Astrocyte (in vitro differentiated cells and primary cell): ENCODE measurements at regions not wholly inside any gene's neighbourhood (a gene's known extent, or its start where the extent isn't known, plus 50 kb on each side); places are given as distances from the start of the nearest gene placed in this dataset.

Experiments used
- DNase-seq: peaks from one replicate; pipeline ENCODE4 v3.0.0-alpha.2; 2010; ENCODE audit warnings: low read depth
- FAIRE-seq: peaks from 2 replicates; lab custom pipeline; 2011; peaks lifted over from hg19 to GRCh38; lab: Jason Lieb, UNC
- H2AFZ ChIP-seq: 2 replicates; pipeline ENCODE4 v1.6.0; 2012; ENCODE audit warnings: low read depth, low read length, inconsistent platforms
- H3K27ac ChIP-seq: 2 replicates; pipeline ENCODE4 v1.5.1; 2011; ENCODE audit warnings: low read depth, low read length, inconsistent platforms
- H3K27me3 ChIP-seq: 2 replicates; pipeline ENCODE4 v1.6.0; 2011; ENCODE audit warnings: low read length, inconsistent platforms; ENCODE audit not compliant: insufficient read depth
- H3K36me3 ChIP-seq: 2 replicates; pipeline ENCODE4 v1.5.1; 2011; ENCODE audit warnings: low read length, inconsistent platforms; ENCODE audit not compliant: insufficient read depth
- H3K4me1 ChIP-seq: 2 replicates; pipeline ENCODE4 v1.5.1; 2011; ENCODE audit warnings: low read length, inconsistent platforms; ENCODE audit not compliant: insufficient read depth
- H3K4me2 ChIP-seq: 2 replicates; pipeline ENCODE4 v1.6.0; 2012; ENCODE audit warnings: low read length, inconsistent platforms
- H3K4me3 ChIP-seq: 2 replicates; pipeline ENCODE4 v1.5.1; 2011; ENCODE audit warnings: low read depth, mild to moderate bottlenecking, low read length, inconsistent platforms; ENCODE audit not compliant: insufficient read depth
- H3K79me2 ChIP-seq: 2 replicates; pipeline ENCODE4 v1.6.0; 2012; ENCODE audit warnings: mild to moderate bottlenecking, low read length, inconsistent platforms; ENCODE audit not compliant: insufficient read depth
- H3K9ac ChIP-seq: 2 replicates; pipeline ENCODE4 v1.6.0; 2012; ENCODE audit warnings: mild to moderate bottlenecking, low read length, inconsistent platforms
- H3K9me3 ChIP-seq: 2 replicates; pipeline ENCODE4 v1.5.1; 2012; ENCODE audit warnings: low read depth, mild to moderate bottlenecking, low read length, inconsistent platforms; ENCODE audit not compliant: insufficient read depth
- H4K20me1 ChIP-seq: 2 replicates; pipeline ENCODE4 v1.6.0; 2012; ENCODE audit warnings: low read length, inconsistent platforms; ENCODE audit not compliant: insufficient read depth
- H3K27ac Mint-ChIP-seq: one replicate; pipeline ENCODE4 v1.8.0; 2021; ENCODE audit warnings: mild to moderate bottlenecking, mixed read lengths; ENCODE audit not compliant: unreplicated experiment
- H3K27me3 Mint-ChIP-seq: one replicate; pipeline ENCODE4 v1.8.0; 2021; ENCODE audit warnings: low read depth, mixed read lengths; ENCODE audit not compliant: unreplicated experiment
- H3K36me3 Mint-ChIP-seq: one replicate; pipeline ENCODE4 v1.8.0; 2021; ENCODE audit warnings: low read depth, mixed read lengths; ENCODE audit not compliant: unreplicated experiment
- H3K4me1 Mint-ChIP-seq: one replicate; pipeline ENCODE4 v1.8.0; 2021; ENCODE audit warnings: low read depth, mixed read lengths; ENCODE audit not compliant: unreplicated experiment
- H3K4me3 Mint-ChIP-seq: one replicate; pipeline ENCODE4 v1.8.0; 2021; ENCODE audit warnings: mild to moderate bottlenecking, moderate library complexity, mixed read lengths; ENCODE audit not compliant: unreplicated experiment
- H3K9me3 Mint-ChIP-seq: one replicate; pipeline ENCODE4 v1.8.0; 2021; ENCODE audit warnings: mild to moderate bottlenecking, mixed read lengths; ENCODE audit not compliant: unreplicated experiment
- EZH2 ChIP-seq: IDR thresholded peaks from 2 replicates; pipeline ENCODE4 v1.6.1; 2012; ENCODE audit warnings: mild to moderate bottlenecking, low read length, inconsistent platforms; ENCODE audit not compliant: insufficient read depth
- TF ChIP-seq, protein P1 (sequence below): IDR thresholded peaks from 2 replicates; pipeline ENCODE4 v1.5.1; 2011; ENCODE audit warnings: low read depth, mild to moderate bottlenecking, inconsistent platforms, low read length, moderate library complexity; ENCODE audit not compliant: insufficient read depth

DNA sequence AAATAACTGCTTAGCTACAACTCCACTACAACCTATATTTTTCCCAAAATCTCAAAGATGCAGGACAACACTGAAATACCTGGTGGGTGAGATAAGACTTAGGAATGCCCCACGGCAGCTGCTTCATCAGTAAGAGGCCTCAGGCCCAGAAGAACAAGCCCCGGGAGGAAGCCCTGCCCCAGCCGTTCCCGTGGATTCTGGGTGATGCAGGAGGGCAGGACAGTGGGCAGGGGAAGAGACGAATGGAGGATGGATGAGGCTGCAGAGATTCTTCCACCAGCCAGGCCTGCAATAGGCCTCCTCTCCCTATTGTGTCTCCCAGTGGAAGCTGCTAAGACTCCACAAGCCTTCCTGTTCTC lies 197.9 kb upstream of the HDAC4 start:
- Mint-ChIP-seq H3K27me3 (peaks cover 29% of the 10 kb centered on the region), H3K4me1 (no peaks in the 10 kb centered on the region), H3K36me3 (no peaks in the 10 kb centered on the region), H3K9me3 (peaks cover 7% of the 10 kb centered on the region), H3K4me3 (no peak overlapping the region), H3K27ac (no peak overlapping the region)
- Histone ChIP-seq H3K27ac (no peak overlapping the region), H2AFZ (no peak overlapping the region), H3K4me1 (no peaks in the 10 kb centered on the region), H3K4me3 (no peak overlapping the region), H3K9me3 (no peaks in the 10 kb centered on the region), H3K79me2 (no peaks in the 10 kb centered on the region), H3K9ac (no peak overlapping the region), H3K36me3 (no peaks in the 10 kb centered on the region), H3K27me3 (no peaks in the 10 kb centered on the region), H4K20me1 (no peaks in the 10 kb centered on the region), H3K4me2 (no peak overlapping the region)
- TF ChIP-seq EZH2 = no peak
- FAIRE-seq (no peak), DNase-seq (no peak)

DNA sequence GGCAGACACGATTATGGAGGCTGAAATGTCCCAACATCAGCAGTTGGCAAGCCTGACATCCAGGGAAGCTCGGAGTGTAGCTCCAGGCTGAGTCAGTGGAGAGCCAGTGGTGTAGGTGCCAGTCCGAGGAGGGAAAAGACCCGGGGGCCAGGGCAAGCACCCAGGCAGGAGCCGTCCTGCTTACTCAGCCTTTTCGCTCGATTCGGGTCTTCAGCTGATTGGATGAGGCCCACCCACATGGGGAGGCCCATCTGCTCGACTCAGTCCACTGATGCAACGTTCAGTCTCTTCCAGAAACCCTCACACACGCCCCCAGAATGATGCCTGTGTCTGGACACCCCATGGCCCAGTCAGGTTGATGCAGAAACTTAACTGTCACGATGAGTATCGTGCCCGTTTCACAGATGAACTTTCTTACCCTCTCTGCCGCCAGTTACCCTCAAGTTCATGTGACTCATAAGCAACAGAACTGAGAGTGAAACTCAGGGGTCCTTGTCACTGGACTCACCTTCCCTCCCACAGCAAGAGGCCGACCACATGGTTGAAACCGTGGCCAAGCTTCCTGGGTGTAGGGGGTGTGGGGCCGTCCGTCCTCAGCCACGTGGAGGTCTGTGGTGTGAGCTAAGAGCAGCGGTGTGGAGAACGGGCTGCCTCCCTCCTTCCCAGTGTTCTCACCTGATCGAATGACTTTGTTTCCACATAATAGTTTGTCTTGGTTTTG lies 197.4 kb upstream of the HDAC4 start:
- Histone ChIP-seq H3K9me3 (no peaks in the 10 kb centered on the region), H3K79me2 (no peaks in the 10 kb centered on the region), H3K4me2 (no peak overlapping the region), H3K4me1 (no peaks in the 10 kb centered on the region), H3K27me3 (no peaks in the 10 kb centered on the region), H3K36me3 (no peaks in the 10 kb centered on the region), H3K27ac (no peak overlapping the region), H3K9ac (no peak overlapping the region), H2AFZ (no peak overlapping the region), H3K4me3 (no peak overlapping the region), H4K20me1 (no peaks in the 10 kb centered on the region)
- DNase-seq (no peak), FAIRE-seq (no peak)
- Mint-ChIP-seq H3K4me3 (no peak overlapping the region), H3K9me3 (peaks cover 7% of the 10 kb centered on the region), H3K27me3 (peaks cover 30% of the 10 kb centered on the region), H3K27ac (no peak overlapping the region), H3K4me1 (no peaks in the 10 kb centered on the region), H3K36me3 (no peaks in the 10 kb centered on the region)
- TF ChIP-seq EZH2 = no peak
- TF ChIP-seq, protein P1, sequence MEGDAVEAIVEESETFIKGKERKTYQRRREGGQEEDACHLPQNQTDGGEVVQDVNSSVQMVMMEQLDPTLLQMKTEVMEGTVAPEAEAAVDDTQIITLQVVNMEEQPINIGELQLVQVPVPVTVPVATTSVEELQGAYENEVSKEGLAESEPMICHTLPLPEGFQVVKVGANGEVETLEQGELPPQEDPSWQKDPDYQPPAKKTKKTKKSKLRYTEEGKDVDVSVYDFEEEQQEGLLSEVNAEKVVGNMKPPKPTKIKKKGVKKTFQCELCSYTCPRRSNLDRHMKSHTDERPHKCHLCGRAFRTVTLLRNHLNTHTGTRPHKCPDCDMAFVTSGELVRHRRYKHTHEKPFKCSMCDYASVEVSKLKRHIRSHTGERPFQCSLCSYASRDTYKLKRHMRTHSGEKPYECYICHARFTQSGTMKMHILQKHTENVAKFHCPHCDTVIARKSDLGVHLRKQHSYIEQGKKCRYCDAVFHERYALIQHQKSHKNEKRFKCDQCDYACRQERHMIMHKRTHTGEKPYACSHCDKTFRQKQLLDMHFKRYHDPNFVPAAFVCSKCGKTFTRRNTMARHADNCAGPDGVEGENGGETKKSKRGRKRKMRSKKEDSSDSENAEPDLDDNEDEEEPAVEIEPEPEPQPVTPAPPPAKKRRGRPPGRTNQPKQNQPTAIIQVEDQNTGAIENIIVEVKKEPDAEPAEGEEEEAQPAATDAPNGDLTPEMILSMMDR = no peak

GRCh38 chr2:239597216-239597615 lies 196.4 kb upstream of the HDAC4 start:
- H3K36me3 Mint-ChIP-seq = no peaks in the 10 kb centered on the region
- Histone ChIP-seq H2AFZ (no peak overlapping the region), H3K4me1 (no peaks in the 10 kb centered on the region), H3K9ac (no peak overlapping the region), H3K4me2 (no peak overlapping the region), H3K9me3 (peaks cover 3% of the 10 kb centered on the region), H3K79me2 (no peaks in the 10 kb centered on the region), H3K27ac (no peak overlapping the region), H3K4me3 (no peak overlapping the region), H3K36me3 (no peaks in the 10 kb centered on the region), H4K20me1 (no peaks in the 10 kb centered on the region), H3K27me3 (no peaks in the 10 kb centered on the region)
- peaks cover 8% of the 10 kb centered on the region for H3K9me3 Mint-ChIP-seq
- H3K4me3 Mint-ChIP-seq = no peak overlapping the region
- FAIRE-seq (no peak), DNase-seq (no peak)
- H3K27ac Mint-ChIP-seq = no peak overlapping the region
- H3K4me1 Mint-ChIP-seq = no peaks in the 10 kb centered on the region
- H3K27me3 Mint-ChIP-seq = peaks cover 26% of the 10 kb centered on the region
- TF ChIP-seq, protein P1 = no peak
- TF ChIP-seq EZH2 = no peak
